ENCODE measurements at regions not wholly inside any gene's neighbourhood (a gene's known extent, or its start where the extent isn't known, plus 50 kb on each side); places are given as distances from the start of the nearest gene placed in this dataset.

DNA sequence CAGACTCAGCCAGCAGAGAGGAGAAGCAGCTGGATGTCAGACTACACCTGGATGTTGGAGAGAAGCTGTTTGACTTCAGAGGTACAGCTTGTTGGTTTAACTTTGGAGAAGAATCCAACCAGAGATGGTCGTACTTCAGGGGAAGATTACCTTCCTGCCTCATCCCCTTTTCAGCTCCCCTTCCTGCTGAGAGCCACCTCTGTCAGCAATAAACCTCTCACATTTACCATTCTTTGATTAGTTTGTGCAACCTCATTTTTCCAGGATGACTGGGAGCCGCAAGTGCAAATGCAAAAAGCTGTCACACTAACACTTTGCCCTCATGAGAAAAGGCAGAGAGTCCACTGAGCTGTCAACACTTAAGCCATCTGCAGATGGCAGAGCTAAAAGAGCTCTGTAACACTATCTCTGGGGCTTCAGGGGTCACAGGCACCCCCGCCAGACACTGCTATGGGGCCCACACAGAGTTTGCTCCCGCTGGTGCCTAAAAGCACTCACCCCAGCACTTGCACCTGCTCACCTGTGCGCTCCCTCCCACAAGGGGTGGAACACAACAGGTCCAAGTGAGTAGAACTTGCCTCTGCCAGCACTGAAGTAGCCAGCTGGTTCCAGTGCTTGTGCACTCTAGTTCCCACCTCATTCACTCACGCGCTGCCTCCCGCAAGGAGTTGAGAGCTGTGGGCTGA, 391.7 kb downstream of the METTL4 start:
- TF ChIP-seq EZH2 (optimal IDR thresholded peaks at IDR 0.05; ENCODE audit: low read depth, low read length), result no peak
- TF ChIP-seq, protein P1, sequence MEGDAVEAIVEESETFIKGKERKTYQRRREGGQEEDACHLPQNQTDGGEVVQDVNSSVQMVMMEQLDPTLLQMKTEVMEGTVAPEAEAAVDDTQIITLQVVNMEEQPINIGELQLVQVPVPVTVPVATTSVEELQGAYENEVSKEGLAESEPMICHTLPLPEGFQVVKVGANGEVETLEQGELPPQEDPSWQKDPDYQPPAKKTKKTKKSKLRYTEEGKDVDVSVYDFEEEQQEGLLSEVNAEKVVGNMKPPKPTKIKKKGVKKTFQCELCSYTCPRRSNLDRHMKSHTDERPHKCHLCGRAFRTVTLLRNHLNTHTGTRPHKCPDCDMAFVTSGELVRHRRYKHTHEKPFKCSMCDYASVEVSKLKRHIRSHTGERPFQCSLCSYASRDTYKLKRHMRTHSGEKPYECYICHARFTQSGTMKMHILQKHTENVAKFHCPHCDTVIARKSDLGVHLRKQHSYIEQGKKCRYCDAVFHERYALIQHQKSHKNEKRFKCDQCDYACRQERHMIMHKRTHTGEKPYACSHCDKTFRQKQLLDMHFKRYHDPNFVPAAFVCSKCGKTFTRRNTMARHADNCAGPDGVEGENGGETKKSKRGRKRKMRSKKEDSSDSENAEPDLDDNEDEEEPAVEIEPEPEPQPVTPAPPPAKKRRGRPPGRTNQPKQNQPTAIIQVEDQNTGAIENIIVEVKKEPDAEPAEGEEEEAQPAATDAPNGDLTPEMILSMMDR (IDR thresholded peaks at IDR 0.05; ENCODE audit: low read length), result no peak
